Mesenchymal stem cell (in vitro differentiated cells and primary cell): ENCODE measurements at regions not wholly inside any gene's neighbourhood (a gene's known extent, or its start where the extent isn't known, plus 50 kb on each side); places are given as distances from the start of the nearest gene placed in this dataset.

Experiments
- DNase-seq: peaks from one replicate; pipeline ENCODE4 v3.0.0-alpha.2; 2013
- H2AFZ ChIP-seq: one replicate; pipeline ENCODE4 v1.6.1; 2013; ENCODE audit warnings: low read depth, mild to moderate bottlenecking, control low read depth, inconsistent platforms, low read length, moderate library complexity
- H2AK5ac ChIP-seq: 2 replicates; pipeline ENCODE4 v1.6.1; 2013; ENCODE audit warnings: low read length, moderate library complexity, mild to moderate bottlenecking, inconsistent platforms; ENCODE audit not compliant: severe bottlenecking
- H2BK120ac ChIP-seq: one replicate; pipeline ENCODE4 v1.6.1; 2013; ENCODE audit warnings: low read depth, mild to moderate bottlenecking, inconsistent platforms, low read length, moderate library complexity
- H2BK12ac ChIP-seq, 2 experiments: one replicate each; pipeline ENCODE4 v1.6.1; 2013; ENCODE audit warnings: inconsistent platforms in 2 of 2, low read length in 2 of 2, mild to moderate bottlenecking in 2 of 2, moderate library complexity in 2 of 2, control low read depth in 1 of 2
- H2BK15ac ChIP-seq: one replicate; pipeline ENCODE4 v1.6.1; 2013; ENCODE audit warnings: mild to moderate bottlenecking, low read depth, inconsistent platforms; ENCODE audit not compliant: poor library complexity, severe bottlenecking
- H2BK5ac ChIP-seq: 2 replicates; pipeline ENCODE4 v1.6.1; 2013; ENCODE audit warnings: low read depth, mild to moderate bottlenecking, low read length, control low read depth, inconsistent platforms; ENCODE audit not compliant: poor library complexity, severe bottlenecking
- H3K14ac ChIP-seq, 2 experiments: one replicate each; pipeline ENCODE4 v1.6.1; 2013; ENCODE audit warnings: inconsistent platforms in 2 of 2, low read length in 2 of 2, control low read depth in 1 of 2, mild to moderate bottlenecking in 1 of 2, moderate library complexity in 1 of 2
- H3K18ac ChIP-seq, 2 experiments: one replicate each; pipeline ENCODE4 v1.6.1; 2013; ENCODE audit warnings: inconsistent platforms in 2 of 2, low read length in 2 of 2, control low read depth in 1 of 2, low read depth in 1 of 2, mild to moderate bottlenecking in 1 of 2
- H3K23ac ChIP-seq, 2 experiments: one replicate each; pipeline ENCODE4 v1.6.1; 2013; ENCODE audit warnings: inconsistent platforms in 2 of 2, low read length in 2 of 2, mild to moderate bottlenecking in 2 of 2, moderate library complexity in 2 of 2, control low read depth in 1 of 2
- H3K27ac ChIP-seq: 2 replicates; pipeline ENCODE4 v1.5.1; 2013; ENCODE audit warnings: mild to moderate bottlenecking, moderate library complexity, low read length, control low read depth, inconsistent platforms; ENCODE audit not compliant: poor library complexity, severe bottlenecking
- H3K27me3 ChIP-seq, 2 experiments: 2 replicates each; pipeline versions ENCODE4 v1.6.1 to v1.7.0; 2013; ENCODE audit warnings: low read length in 2 of 2, mild to moderate bottlenecking in 2 of 2, moderate library complexity in 2 of 2, control low read depth in 1 of 2, inconsistent platforms in 1 of 2; ENCODE audit not compliant: control insufficient read depth in 1 of 2, insufficient read depth in 1 of 2
- H3K36me3 ChIP-seq, 2 experiments: 2 replicates each; pipeline versions ENCODE4 v1.6.1 to v1.7.0; 2013; ENCODE audit warnings: low read length in 2 of 2, control low read depth in 1 of 2, inconsistent platforms in 1 of 2, low read depth in 1 of 2, mild to moderate bottlenecking in 1 of 2; ENCODE audit not compliant: insufficient read depth in 2 of 2, control insufficient read depth in 1 of 2
- H3K4ac ChIP-seq, 2 experiments: one replicate each; pipeline ENCODE4 v1.6.1; 2013; ENCODE audit warnings: inconsistent platforms in 2 of 2, low read length in 2 of 2, mild to moderate bottlenecking in 2 of 2, moderate library complexity in 2 of 2, control low read depth in 1 of 2, low read depth in 1 of 2
- H3K4me1 ChIP-seq: 2 replicates; pipeline ENCODE4 v1.6.1; 2013; ENCODE audit warnings: low read depth, low read length, control low read depth; ENCODE audit not compliant: control insufficient read depth, insufficient read depth
- H3K4me2 ChIP-seq: 2 replicates; pipeline ENCODE4 v1.6.1; 2013; ENCODE audit warnings: low read length, mild to moderate bottlenecking, inconsistent platforms; ENCODE audit not compliant: poor library complexity, severe bottlenecking
- H3K4me3 ChIP-seq, 2 experiments: 2 replicates each; pipeline versions ENCODE4 v1.5.1 to v1.7.0; 2013; ENCODE audit warnings: low read length in 2 of 2, mild to moderate bottlenecking in 2 of 2, control low read depth in 1 of 2, low read depth in 1 of 2; ENCODE audit not compliant: insufficient read depth in 1 of 2
- H3K79me1 ChIP-seq: replicated peaks from 2 replicates; pipeline ENCODE4 v1.6.1; 2013; ENCODE audit warnings: mild to moderate bottlenecking, control low read depth, low read length, inconsistent platforms; ENCODE audit not compliant: poor library complexity, severe bottlenecking
- H3K9ac ChIP-seq: 2 replicates; pipeline ENCODE4 v1.7.0; 2013; ENCODE audit warnings: mild to moderate bottlenecking, low read length, moderate library complexity
- H3K9me3 ChIP-seq: 2 replicates; pipeline ENCODE4 v1.7.0; 2013; ENCODE audit warnings: mild to moderate bottlenecking, low read length; ENCODE audit not compliant: control insufficient read depth
- H4K8ac ChIP-seq: one replicate; pipeline ENCODE4 v1.6.1; 2013; ENCODE audit warnings: inconsistent platforms, mild to moderate bottlenecking, low read length, moderate library complexity
- H4K91ac ChIP-seq: one replicate; pipeline ENCODE4 v1.6.1; 2013; ENCODE audit warnings: mild to moderate bottlenecking, low read length, inconsistent platforms
- WGBS: methylation state at CpG from one replicate; pipeline ENCODE4 v1.1.7; 2013; ENCODE audit warnings: mixed read lengths; 5-methylcytosine and 5-hydroxymethylcytosine counted together

DNA sequence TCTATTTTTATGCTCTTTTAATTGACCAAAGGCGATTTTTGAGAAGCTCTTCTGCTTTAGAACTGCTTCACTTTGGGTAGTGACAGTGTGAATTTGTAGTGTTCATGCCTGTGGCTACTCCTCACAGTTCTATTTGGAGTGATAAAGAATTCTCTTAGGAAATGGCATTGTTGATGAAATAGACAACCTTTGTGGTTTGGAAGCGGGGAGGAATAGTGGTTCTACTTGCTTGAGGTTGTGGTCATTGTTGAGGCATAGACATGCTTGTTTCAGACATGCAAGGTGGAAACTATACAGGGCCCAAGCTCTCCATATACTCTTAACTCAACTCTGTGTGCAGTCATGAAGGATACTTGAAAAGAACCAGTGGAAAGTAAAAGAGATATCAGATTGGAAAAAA lies 481.1 kb upstream of the NEGR1 start:
- H3K4me1 ChIP-seq: no peaks in the 10 kb centered on the region

DNA sequence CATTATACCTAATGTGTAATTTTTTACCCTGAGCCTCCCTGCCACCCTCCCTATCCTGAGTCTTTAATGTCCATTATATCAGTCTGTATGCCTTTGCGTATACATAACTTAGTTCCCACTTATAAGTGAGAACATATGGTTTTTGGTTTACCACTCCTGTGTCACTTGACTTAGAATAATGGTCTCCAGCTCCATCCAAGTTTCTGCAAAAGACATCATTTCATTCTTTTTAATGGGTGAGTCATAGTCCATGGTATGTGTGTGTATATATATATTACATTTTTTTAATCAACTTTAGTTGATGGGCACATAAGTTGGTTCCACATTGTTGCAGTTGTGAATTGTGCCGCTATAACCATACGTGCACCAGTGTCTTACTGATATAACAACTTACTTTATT lies 477.1 kb upstream of the NEGR1 start:
- DNase-seq: no peak
- Histone ChIP-seq H2BK120ac (no peak overlapping the region), H3K4me1 (no peaks in the 10 kb centered on the region), H3K79me1 (no peaks in the 10 kb centered on the region), H2BK15ac (no peak overlapping the region), H3K4me3 (no peak overlapping the region), H3K36me3 (no peaks in the 10 kb centered on the region), H3K9me3 (peaks cover 8% of the 10 kb centered on the region), H2AFZ (no peak overlapping the region), H3K4me2 (no peak overlapping the region), H2AK5ac (no peak overlapping the region), H4K8ac (no peak overlapping the region), H2BK5ac (no peak overlapping the region), H2BK12ac (no peak overlapping the region), H3K4ac (no peak overlapping the region), H4K91ac (no peak overlapping the region), H3K27ac (no peak overlapping the region), H3K9ac (no peak overlapping the region), H3K14ac (no peak overlapping the region), H3K27me3 (no peaks in the 10 kb centered on the region), H3K18ac (no peak overlapping the region), H3K23ac (no peak overlapping the region)
- WGBS: 100% methylated on average over 2 of the region's 3 CpGs

More for the DNA sequence above, 481.1 kb upstream of the NEGR1 start:
- Histone ChIP-seq H3K27me3 (no peaks in the 10 kb centered on the region), H3K9ac (no peak overlapping the region), H2AK5ac (no peak overlapping the region), H4K8ac (no peak overlapping the region), H2BK120ac (no peak overlapping the region), H2BK15ac (no peak overlapping the region), H2BK12ac (no peak overlapping the region), H3K4ac (no peak overlapping the region), H3K36me3 (no peaks in the 10 kb centered on the region), H3K9me3 (no peaks in the 10 kb centered on the region), H2AFZ (no peak overlapping the region), H2BK5ac (no peak overlapping the region), H3K23ac (no peak overlapping the region), H3K27ac (no peak overlapping the region), H3K79me1 (no peaks in the 10 kb centered on the region), H3K4me2 (no peak overlapping the region), H3K18ac (no peak overlapping the region), H3K14ac (no peak overlapping the region), H4K91ac (no peak overlapping the region), H3K4me3 (no peak overlapping the region)
- 50% methylated on average over 2 of the region's 2 CpGs for WGBS
- DNase-seq: no peak

DNA sequence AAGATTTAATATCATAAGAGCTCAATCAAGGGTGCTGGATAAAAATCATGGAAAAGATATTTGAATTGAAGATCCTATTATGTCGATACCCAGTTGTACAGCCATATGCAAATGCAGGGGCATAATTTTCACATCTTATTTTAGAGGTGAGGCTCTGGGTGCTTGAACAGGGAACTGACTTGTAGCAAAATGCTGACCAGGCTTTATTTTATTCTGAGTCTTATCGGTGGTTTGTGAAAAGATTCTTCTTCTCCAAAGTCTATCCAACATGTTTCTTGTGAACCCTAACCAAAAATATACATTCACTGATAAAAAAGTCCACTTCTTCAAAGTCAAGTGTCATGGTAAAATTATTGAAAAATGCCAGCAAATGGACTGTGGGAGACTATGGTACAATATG lies 475.5 kb upstream of the NEGR1 start:
- DNase-seq: no peak
- 94% methylated on average over 1 of the region's 2 CpGs for WGBS
- H3K23ac ChIP-seq: no peak overlapping the region
- H3K4ac ChIP-seq: no peak overlapping the region
- H3K27me3 ChIP-seq: no peaks in the 10 kb centered on the region
- no peak overlapping the region for H2BK5ac ChIP-seq
- no peak overlapping the region for H2BK12ac ChIP-seq
- no peaks in the 10 kb centered on the region for H3K36me3 ChIP-seq
- no peak overlapping the region for H2BK120ac ChIP-seq
- no peak overlapping the region for H3K4me2 ChIP-seq
- no peak overlapping the region for H4K91ac ChIP-seq
- H3K9ac ChIP-seq: no peak overlapping the region
- no peak overlapping the region for H3K14ac ChIP-seq
- H2AK5ac ChIP-seq: no peak overlapping the region
- H3K18ac ChIP-seq: no peak overlapping the region
- no peak overlapping the region for H3K4me3 ChIP-seq
- H4K8ac ChIP-seq: no peak overlapping the region
- no peak overlapping the region for H2BK15ac ChIP-seq
- no peak overlapping the region for H2AFZ ChIP-seq
- no peaks in the 10 kb centered on the region for H3K79me1 ChIP-seq
- H3K4me1 ChIP-seq: no peaks in the 10 kb centered on the region
- H3K9me3 ChIP-seq: peaks cover 14% of the 10 kb centered on the region
- H3K27ac ChIP-seq: no peak overlapping the region

DNA sequence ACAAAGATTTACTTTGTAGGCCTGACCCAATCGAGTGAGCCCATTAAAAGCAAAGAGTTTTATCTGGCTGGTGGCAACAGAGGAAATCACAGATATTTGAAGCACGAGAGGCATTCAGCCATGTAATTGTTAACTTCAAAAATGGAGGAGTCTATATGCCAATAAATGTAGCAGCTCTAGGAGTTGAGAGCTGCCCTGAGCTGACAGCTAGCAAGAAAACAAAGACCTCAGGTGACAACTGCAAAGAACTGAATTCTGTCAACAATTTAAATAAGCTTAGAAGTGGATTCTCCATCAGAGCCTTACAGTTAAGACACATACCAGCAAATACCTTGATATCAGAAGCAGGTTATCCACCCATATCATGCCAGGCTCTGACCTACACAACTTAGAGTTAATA lies 463.1 kb upstream of the NEGR1 start:
- H2BK5ac ChIP-seq: no peak overlapping the region
- no peaks in the 10 kb centered on the region for H3K36me3 ChIP-seq
- no peak overlapping the region for H3K27ac ChIP-seq
- no peak overlapping the region for H3K9ac ChIP-seq
- H2BK15ac ChIP-seq: no peak overlapping the region
- H3K14ac ChIP-seq: no peak overlapping the region
- no peak overlapping the region for H2BK120ac ChIP-seq
- no peak overlapping the region for H3K18ac ChIP-seq
- H4K8ac ChIP-seq: no peak overlapping the region
- no peak overlapping the region for H3K23ac ChIP-seq
- no peaks in the 10 kb centered on the region for H3K4me1 ChIP-seq
- no peak overlapping the region for H3K4me2 ChIP-seq
- H2BK12ac ChIP-seq: no peak overlapping the region
- no peak overlapping the region for H3K4ac ChIP-seq
- H3K9me3 ChIP-seq: no peaks in the 10 kb centered on the region
- H3K79me1 ChIP-seq: no peaks in the 10 kb centered on the region
- no peaks in the 10 kb centered on the region for H3K27me3 ChIP-seq
- H2AK5ac ChIP-seq: no peak overlapping the region
- no peak overlapping the region for H3K4me3 ChIP-seq
- WGBS: 46% methylated on average over 2 of the region's 2 CpGs
- H2AFZ ChIP-seq: no peak overlapping the region
- H4K91ac ChIP-seq: no peak overlapping the region
- DNase-seq: no peak
